ENCODE measurements at regions not wholly inside any gene's neighbourhood (a gene's known extent, or its start where the extent isn't known, plus 50 kb on each side); places are given as distances from the start of the nearest gene placed in this dataset.

- H3K9me3 Mint-ChIP-seq: peaks cover 6% of the 10 kb centered on the region
- H3K27ac Mint-ChIP-seq: no peak overlapping the region
- DNase-seq (ENCODE audit: low spot score in 2 of 2): no peak
- H3K4me3 Mint-ChIP-seq: no peak overlapping the region
- ATAC-seq: no peak
- H3K36me3 Mint-ChIP-seq: no peaks in the 10 kb centered on the region
- H3K4me1 Mint-ChIP-seq: no peaks in the 10 kb centered on the region
Measured at GRCh38 chr9:20191228-20191840, 402.5 kb upstream of the SLC24A2 start.

- ATAC-seq (no peak), DNase-seq (ENCODE audit: low spot score in 2 of 2) (no peak)
- H3K9me3 Mint-ChIP-seq: no peaks in the 10 kb centered on the region
- no peak overlapping the region for H3K27ac Mint-ChIP-seq
- H3K36me3 Mint-ChIP-seq: no peaks in the 10 kb centered on the region
- H3K4me1 Mint-ChIP-seq: no peaks in the 10 kb centered on the region
- H3K4me3 Mint-ChIP-seq: no peak overlapping the region
Measured at GRCh38 chr9:20189871-20190270, 401.0 kb upstream of the SLC24A2 start.

GRCh38 chr9:20188616-20189369 is 400.0 kb upstream of the SLC24A2 start:
- ATAC-seq (no peak), DNase-seq (ENCODE audit: low spot score in 2 of 2) (no peak)
- H3K4me3 Mint-ChIP-seq: no peak overlapping the region
- H3K4me1 Mint-ChIP-seq: no peaks in the 10 kb centered on the region
- H3K9me3 Mint-ChIP-seq: no peaks in the 10 kb centered on the region
- H3K27ac Mint-ChIP-seq: no peak overlapping the region
- no peaks in the 10 kb centered on the region for H3K36me3 Mint-ChIP-seq

- Mint-ChIP-seq H3K9me3 (no peaks in the 10 kb centered on the region), H3K27ac (no peak overlapping the region), H3K4me1 (no peaks in the 10 kb centered on the region), H3K4me3 (no peak overlapping the region), H3K36me3 (no peaks in the 10 kb centered on the region)
- DNase-seq (ENCODE audit: low spot score in 2 of 2) (no peak), ATAC-seq (no peak)
Measured at GRCh38 chr9:20187318-20187717, 398.5 kb upstream of the SLC24A2 start.

- H3K4me1 Mint-ChIP-seq: no peaks in the 10 kb centered on the region
- no peak overlapping the region for H3K4me3 Mint-ChIP-seq
- H3K36me3 Mint-ChIP-seq: no peaks in the 10 kb centered on the region
- no peak overlapping the region for H3K27ac Mint-ChIP-seq
- no peaks in the 10 kb centered on the region for H3K9me3 Mint-ChIP-seq
- DNase-seq (ENCODE audit: low spot score in 2 of 2): no peak
- ATAC-seq: no peak
Measured at GRCh38 chr9:20186823-20187222, 398.0 kb upstream of the SLC24A2 start.

GRCh38 chr9:20186231-20186630 is 397.4 kb upstream of the SLC24A2 start:
- Mint-ChIP-seq H3K36me3 (no peaks in the 10 kb centered on the region), H3K9me3 (no peaks in the 10 kb centered on the region), H3K4me3 (no peak overlapping the region), H3K27ac (no peak overlapping the region), H3K4me1 (no peaks in the 10 kb centered on the region)
- ATAC-seq (no peak), DNase-seq (ENCODE audit: low spot score in 2 of 2) (no peak)

- H3K4me3 Mint-ChIP-seq: no peak overlapping the region
- no peaks in the 10 kb centered on the region for H3K4me1 Mint-ChIP-seq
- ATAC-seq (no peak), DNase-seq (ENCODE audit: low spot score in 2 of 2) (no peak)
- no peaks in the 10 kb centered on the region for H3K9me3 Mint-ChIP-seq
- H3K36me3 Mint-ChIP-seq: no peaks in the 10 kb centered on the region
- no peak overlapping the region for H3K27ac Mint-ChIP-seq
Measured at GRCh38 chr9:20184541-20184940, 395.7 kb upstream of the SLC24A2 start.

GRCh38 chr9:20178679-20179078 is 389.8 kb upstream of the SLC24A2 start:
- Mint-ChIP-seq H3K36me3 (no peaks in the 10 kb centered on the region), H3K4me1 (no peaks in the 10 kb centered on the region), H3K27ac (no peak overlapping the region), H3K9me3 (no peaks in the 10 kb centered on the region), H3K4me3 (no peak overlapping the region)
- DNase-seq (ENCODE audit: low spot score in 2 of 2) (no peak), ATAC-seq (no peak)

- Mint-ChIP-seq H3K9me3 (no peaks in the 10 kb centered on the region), H3K27ac (no peak overlapping the region), H3K36me3 (no peaks in the 10 kb centered on the region), H3K4me1 (no peaks in the 10 kb centered on the region), H3K4me3 (no peak overlapping the region)
- DNase-seq (ENCODE audit: low spot score in 2 of 2) (no peak), ATAC-seq (no peak)
Measured at GRCh38 chr9:20178197-20178596, 389.4 kb upstream of the SLC24A2 start.

GRCh38 chr9:20170122-20170521 is 381.3 kb upstream of the SLC24A2 start:
- Mint-ChIP-seq H3K27ac (no peak overlapping the region), H3K36me3 (no peaks in the 10 kb centered on the region), H3K9me3 (peaks cover 21% of the 10 kb centered on the region), H3K4me3 (no peak overlapping the region), H3K4me1 (no peaks in the 10 kb centered on the region)
- no peak for DNase-seq (ENCODE audit: low spot score in 2 of 2)
- ATAC-seq: no peak

- H3K36me3 Mint-ChIP-seq: no peaks in the 10 kb centered on the region
- ATAC-seq (no peak), DNase-seq (ENCODE audit: low spot score in 2 of 2) (no peak)
Measured at GRCh38 chr9:20152151-20152725, 363.4 kb upstream of the SLC24A2 start.

GRCh38 chr9:20148416-20148815 is 359.6 kb upstream of the SLC24A2 start:
- DNase-seq (ENCODE audit: low spot score in 2 of 2) (no peak), ATAC-seq (no peak)
- Mint-ChIP-seq H3K27ac (no peak overlapping the region), H3K9me3 (no peaks in the 10 kb centered on the region), H3K4me1 (no peaks in the 10 kb centered on the region), H3K36me3 (no peaks in the 10 kb centered on the region), H3K4me3 (no peak overlapping the region)

More at GRCh38 chr9:20152151-20152725, 363.4 kb upstream of the SLC24A2 start:
- H3K9me3 Mint-ChIP-seq: no peaks in the 10 kb centered on the region
- no peak overlapping the region for H3K27ac Mint-ChIP-seq
- no peaks in the 10 kb centered on the region for H3K4me1 Mint-ChIP-seq
- H3K4me3 Mint-ChIP-seq: no peak overlapping the region

GRCh38 chr9:20144197-20144596 is 355.4 kb upstream of the SLC24A2 start:
- H3K4me3 Mint-ChIP-seq: no peak overlapping the region
- no peaks in the 10 kb centered on the region for H3K9me3 Mint-ChIP-seq
- DNase-seq (ENCODE audit: low spot score in 2 of 2): no peak
- no peak overlapping the region for H3K27ac Mint-ChIP-seq
- no peaks in the 10 kb centered on the region for H3K36me3 Mint-ChIP-seq
- ATAC-seq: no peak
- no peaks in the 10 kb centered on the region for H3K4me1 Mint-ChIP-seq

GRCh38 chr9:20139763-20140290 is 351.0 kb upstream of the SLC24A2 start:
- Mint-ChIP-seq H3K4me1 (no peaks in the 10 kb centered on the region), H3K4me3 (no peak overlapping the region), H3K9me3 (no peaks in the 10 kb centered on the region), H3K27ac (no peak overlapping the region), H3K36me3 (no peaks in the 10 kb centered on the region)
- ATAC-seq: no peak
- DNase-seq (ENCODE audit: low spot score in 2 of 2): no peak

- no peaks in the 10 kb centered on the region for H3K36me3 Mint-ChIP-seq
- H3K27ac Mint-ChIP-seq: no peak overlapping the region
- no peaks in the 10 kb centered on the region for H3K4me1 Mint-ChIP-seq
- H3K9me3 Mint-ChIP-seq: no peaks in the 10 kb centered on the region
- DNase-seq (ENCODE audit: low spot score in 2 of 2) (no peak), ATAC-seq (no peak)
- H3K4me3 Mint-ChIP-seq: no peak overlapping the region
Measured at GRCh38 chr9:20138841-20139240, 350.0 kb upstream of the SLC24A2 start.

GRCh38 chr9:20138116-20138515 is 349.3 kb upstream of the SLC24A2 start:
- Mint-ChIP-seq H3K9me3 (no peaks in the 10 kb centered on the region), H3K4me1 (no peaks in the 10 kb centered on the region), H3K36me3 (no peaks in the 10 kb centered on the region), H3K4me3 (no peak overlapping the region), H3K27ac (no peak overlapping the region)
- no peak for ATAC-seq
- DNase-seq (ENCODE audit: low spot score in 2 of 2): no peak

Measured in stimulated activated effector memory CD8-positive, alpha-beta T cell treated with anti-CD3 and anti-CD28 coated beads, Interleukin-12 subunit alpha, Interleukin-12 subunit beta, amount 100 ng/mL, for 72 hours (primary cell).